Ascending aorta (tissue), 2 donors: ENCODE measurements at regions not wholly inside any gene's neighbourhood (a gene's known extent, or its start where the extent isn't known, plus 50 kb on each side); places are given as distances from the start of the nearest gene placed in this dataset.

Source experiments
- DNase-seq, 2 donors: peaks; one replicate each; pipeline ENCODE4 v3.0.0-alpha.2; 2019; ENCODE audit warnings: low spot score in 2 of 2
- H3K27ac ChIP-seq, 2 donors: fragments of 200-600 bp; sonication (generic); one replicate each; pipeline ENCODE4 v1.5.1; 2016 to 2017; ENCODE audit warnings: mild to moderate bottlenecking in 1 of 2
- H3K27me3 ChIP-seq: fragments of 200-600 bp; sonication (generic); one replicate; pipeline ENCODE4 v1.5.1; 2017
- H3K36me3 ChIP-seq, 2 donors: fragments of 200-600 bp; sonication (generic); one replicate each; pipeline ENCODE4 v1.5.1; 2016
- H3K4me1 ChIP-seq, 2 donors: fragments of 200-600 bp; sonication (generic); one replicate each; pipeline ENCODE4 v1.5.1; 2016 to 2017; ENCODE audit warnings: mild to moderate bottlenecking in 1 of 2
- H3K4me3 ChIP-seq, 2 donors: fragments of 200-600 bp; sonication (generic); one replicate each; pipeline ENCODE4 v1.5.1; 2016 to 2017; ENCODE audit warnings: mild to moderate bottlenecking in 1 of 2
- H3K9me3 ChIP-seq, 2 donors: fragments of 200-600 bp; sonication (generic); one replicate each; pipeline ENCODE4 v1.5.1; 2016
- CTCF ChIP-seq, 3 experiments: fragments of 200-600 bp in 2 of 3; fragments of 450-650 bp in 1 of 3; sonication (generic) in 2 of 3; IDR thresholded peaks; one replicate each; pipeline ENCODE4 v1.5.1; 2016 to 2019; ENCODE audit warnings: antibody characterized with exemption in 3 of 3, mild to moderate bottlenecking in 1 of 3, moderate library complexity in 1 of 3
- intact Hi-C: fragments of 100-400 bp; cut with DNase I; formaldehyde crosslinking; loops from one replicate; pipeline ENCODE4 v1.15.1; 2023

- Histone ChIP-seq H3K27me3 (no peaks in the 10 kb centered on the region), H3K4me3 (no peak overlapping the region), H3K9me3 (no peaks in the 10 kb centered on the region), H3K36me3 (no peaks in the 10 kb centered on the region), H3K4me1 (peaks cover 2 to 11% of the 10 kb centered on the region in 2 donors), H3K27ac (no peak overlapping the region)
- intact Hi-C loops: no loop called here
- no peak for TF ChIP-seq CTCF (IDR thresholded peaks at IDR 0.05)
- DNase-seq: no peak
Measured at GRCh38 chr10:43900571-43900970, 251.9 kb upstream of the ZNF32 start.

- intact Hi-C loops: no loop called here
- no peak for TF ChIP-seq CTCF (IDR thresholded peaks at IDR 0.05)
- H3K4me1 ChIP-seq: peaks cover 0 to 3% of the 10 kb centered on the region in 2 donors
- H3K27me3 ChIP-seq: no peaks in the 10 kb centered on the region
- no peak overlapping the region for H3K27ac ChIP-seq
- no peak for DNase-seq
- no peaks in the 10 kb centered on the region for H3K9me3 ChIP-seq
- H3K36me3 ChIP-seq: no peaks in the 10 kb centered on the region
- no peak overlapping the region for H3K4me3 ChIP-seq
Measured at GRCh38 chr10:43899224-43899959, 250.7 kb upstream of the ZNF32 start.

- intact Hi-C loops: no loop called here
- no peaks in the 10 kb centered on the region for H3K9me3 ChIP-seq
- peaks cover 0 to 3% of the 10 kb centered on the region in 2 donors for H3K4me1 ChIP-seq
- no peak overlapping the region for H3K4me3 ChIP-seq
- no peaks in the 10 kb centered on the region for H3K27me3 ChIP-seq
- no peak for TF ChIP-seq CTCF (IDR thresholded peaks at IDR 0.05)
- no peak for DNase-seq
- no peak overlapping the region for H3K27ac ChIP-seq
- H3K36me3 ChIP-seq: no peaks in the 10 kb centered on the region
Measured at GRCh38 chr10:43898592-43898991, 249.9 kb upstream of the ZNF32 start.

- intact Hi-C loops: no loop called here
- Histone ChIP-seq H3K9me3 (no peaks in the 10 kb centered on the region), H3K4me3 (no peak overlapping the region), H3K27ac (no peak overlapping the region), H3K36me3 (no peaks in the 10 kb centered on the region), H3K27me3 (no peaks in the 10 kb centered on the region), H3K4me1 (peaks cover 0 to 3% of the 10 kb centered on the region in 2 donors)
- DNase-seq: no peak
- no peak for TF ChIP-seq CTCF (IDR thresholded peaks at IDR 0.05)
Measured at GRCh38 chr10:43897765-43898419, 249.2 kb upstream of the ZNF32 start.

GRCh38 chr10:43892062-43892770 lies 243.5 kb upstream of the ZNF32 start:
- Histone ChIP-seq H3K4me3 (no peak overlapping the region), H3K27ac (no peak overlapping the region), H3K9me3 (no peaks in the 10 kb centered on the region), H3K36me3 (no peaks in the 10 kb centered on the region), H3K4me1 (no peaks in the 10 kb centered on the region), H3K27me3 (no peaks in the 10 kb centered on the region)
- DNase-seq: no peak
- no peak for TF ChIP-seq CTCF (IDR thresholded peaks at IDR 0.05)
- intact Hi-C loops: no loop called here
